ENCODE measurements at regions not wholly inside any gene's neighbourhood (a gene's known extent, or its start where the extent isn't known, plus 50 kb on each side); places are given as distances from the start of the nearest gene placed in this dataset.
A peak's percentile ranks its signal among the peaks of the same experiment; 100 is the strongest.

- no peak overlapping the region for H3K4me3 Mint-ChIP-seq
- CTCF ChIA-PET, result no interaction called here
- no peaks in the 10 kb centered on the region for H3K4me1 Mint-ChIP-seq
- Histone ChIP-seq H3K4me1 (ENCODE audit: insufficient read depth, low read length) (no peaks in the 10 kb centered on the region), H3K27me3 (ENCODE audit: insufficient read depth, low read length, poor library complexity, severe bottlenecking) (no peaks in the 10 kb centered on the region), H3K36me3 (ENCODE audit: insufficient read depth, low read length) (no peaks in the 10 kb centered on the region), H3K27ac (ENCODE audit: low read depth, low read length) (no peak overlapping the region), H3K4me3 (ENCODE audit: low read length) (no peak overlapping the region), H3K9me3 (ENCODE audit: low read length) (no peaks in the 10 kb centered on the region)
- POLR2A ChIA-PET, result no interaction called here
- no peak for DNase-seq
- no peaks in the 10 kb centered on the region for H3K27me3 Mint-ChIP-seq
- H3K27ac Mint-ChIP-seq, result no peak overlapping the region
- H3K9me3 Mint-ChIP-seq, result peaks cover 0 to 10% (median 0%) of the 10 kb centered on the region in 5 donors
- no peaks in the 10 kb centered on the region for H3K36me3 Mint-ChIP-seq
Measured at GRCh38 chr10:21030091-21030490, 133.0 kb upstream of the NEBL start.

GRCh38 chr10:21022821-21023220 lies 125.7 kb upstream of the NEBL start:
- Histone ChIP-seq H3K27ac (ENCODE audit: low read depth, low read length) (no peak overlapping the region), H3K27me3 (ENCODE audit: insufficient read depth, low read length, poor library complexity, severe bottlenecking) (no peaks in the 10 kb centered on the region), H3K9me3 (ENCODE audit: low read length) (no peaks in the 10 kb centered on the region), H3K4me3 (ENCODE audit: low read length) (no peak overlapping the region), H3K36me3 (ENCODE audit: insufficient read depth, low read length) (no peaks in the 10 kb centered on the region), H3K4me1 (ENCODE audit: insufficient read depth, low read length) (no peaks in the 10 kb centered on the region)
- Mint-ChIP-seq H3K4me1 (no peaks in the 10 kb centered on the region), H3K36me3 (no peaks in the 10 kb centered on the region), H3K27ac (no peak overlapping the region), H3K27me3 (no peaks in the 10 kb centered on the region), H3K4me3 (no peak overlapping the region), H3K9me3 (peaks cover 0 to 7% (median 2%) of the 10 kb centered on the region in 5 donors)
- ChIA-PET CTCF (no interaction called here), POLR2A (no interaction called here)
- no peak for DNase-seq

- H3K27me3 Mint-ChIP-seq, result no peaks in the 10 kb centered on the region
- H3K4me3 Mint-ChIP-seq, result no peak overlapping the region
- no peak overlapping the region for H3K27ac Mint-ChIP-seq
- H3K36me3 Mint-ChIP-seq, result no peaks in the 10 kb centered on the region
- no peaks in the 10 kb centered on the region for H3K9me3 ChIP-seq (ENCODE audit: low read length)
- H3K4me1 Mint-ChIP-seq, result no peaks in the 10 kb centered on the region
- DNase-seq, result no peak
- no peak overlapping the region for H3K4me3 ChIP-seq (ENCODE audit: low read length)
- H3K27ac ChIP-seq (ENCODE audit: low read depth, low read length), result no peak overlapping the region
- no peaks in the 10 kb centered on the region for H3K36me3 ChIP-seq (ENCODE audit: insufficient read depth, low read length)
- ChIA-PET POLR2A (no interaction called here), CTCF (no interaction called here)
- H3K9me3 Mint-ChIP-seq, result peaks cover 0 to 7% (median 2%) of the 10 kb centered on the region in 5 donors
- H3K4me1 ChIP-seq (ENCODE audit: insufficient read depth, low read length), result no peaks in the 10 kb centered on the region
- no peaks in the 10 kb centered on the region for H3K27me3 ChIP-seq (ENCODE audit: insufficient read depth, low read length, poor library complexity, severe bottlenecking)
Measured at GRCh38 chr10:21021843-21022594, 124.9 kb upstream of the NEBL start.

DNA sequence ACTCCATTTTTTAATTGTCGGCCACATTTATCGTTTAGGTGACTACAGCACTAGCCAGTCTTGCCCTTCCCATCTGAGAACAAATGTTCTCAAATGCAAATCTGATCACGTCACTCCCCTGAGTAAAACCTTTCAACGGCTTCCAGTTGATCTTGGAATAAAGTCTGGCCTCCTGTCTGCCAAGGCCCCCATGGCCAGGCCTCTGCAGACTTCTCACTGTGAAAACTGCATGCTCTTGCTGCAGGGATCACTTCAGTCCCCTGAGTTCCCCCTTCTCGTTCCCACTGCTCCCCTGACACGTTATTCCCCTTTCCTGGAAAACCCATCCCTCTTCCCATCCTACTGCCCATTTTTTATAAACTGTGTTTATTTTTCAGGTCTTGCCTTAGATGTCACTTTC lies 124.1 kb upstream of the NEBL start:
- H3K27ac Mint-ChIP-seq, result no peak overlapping the region
- peaks cover 0 to 7% (median 2%) of the 10 kb centered on the region in 5 donors for H3K9me3 Mint-ChIP-seq
- no peak overlapping the region for H3K4me3 Mint-ChIP-seq
- Histone ChIP-seq H3K4me1 (ENCODE audit: insufficient read depth, low read length) (no peaks in the 10 kb centered on the region), H3K4me3 (ENCODE audit: low read length) (no peak overlapping the region), H3K27me3 (ENCODE audit: insufficient read depth, low read length, poor library complexity, severe bottlenecking) (no peaks in the 10 kb centered on the region), H3K36me3 (ENCODE audit: insufficient read depth, low read length) (no peaks in the 10 kb centered on the region), H3K9me3 (ENCODE audit: low read length) (no peaks in the 10 kb centered on the region), H3K27ac (ENCODE audit: low read depth, low read length) (no peak overlapping the region)
- no peaks in the 10 kb centered on the region for H3K36me3 Mint-ChIP-seq
- CTCF ChIA-PET, result interaction anchor here (0.7 kb wide), 1 partner anchor 37 kb away, joined by 3 read pairs; no protein-coding TSS in a partner anchor
- H3K4me1 Mint-ChIP-seq, result no peaks in the 10 kb centered on the region
- no peaks in the 10 kb centered on the region for H3K27me3 Mint-ChIP-seq
- DNase-seq, result no peak
- POLR2A ChIA-PET, result no interaction called here

DNA sequence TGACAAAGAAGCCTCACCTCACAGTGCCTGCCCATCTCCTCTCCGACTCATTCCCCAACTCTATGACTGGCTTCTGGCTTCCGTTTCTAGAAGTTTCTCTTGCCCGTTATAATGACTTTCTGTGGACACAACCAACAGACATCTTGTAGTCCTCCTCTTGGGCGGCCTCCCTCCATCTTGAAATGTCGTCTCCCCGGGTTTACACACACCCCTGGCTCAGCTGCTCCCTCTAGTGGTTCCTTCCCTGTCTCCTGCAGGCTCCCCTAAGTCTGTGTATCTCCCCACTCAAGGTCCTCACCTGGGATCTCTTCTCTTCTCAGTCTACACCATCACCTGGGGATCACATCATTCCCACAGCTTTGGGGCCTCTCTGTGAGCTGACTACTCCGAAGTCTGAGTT lies 123.4 kb upstream of the NEBL start:
- H3K9me3 Mint-ChIP-seq, result peaks cover 0 to 7% (median 2%) of the 10 kb centered on the region in 5 donors
- H3K4me1 Mint-ChIP-seq, result no peaks in the 10 kb centered on the region
- no peaks in the 10 kb centered on the region for H3K27me3 ChIP-seq (ENCODE audit: insufficient read depth, low read length, poor library complexity, severe bottlenecking)
- H3K27ac Mint-ChIP-seq, result no peak overlapping the region
- H3K36me3 Mint-ChIP-seq, result no peaks in the 10 kb centered on the region
- H3K4me3 ChIP-seq (ENCODE audit: low read length), result no peak overlapping the region
- CTCF ChIA-PET, result interaction anchor here (0.7 kb wide), 1 partner anchor 38 kb away, joined by 3 read pairs; no protein-coding TSS in a partner anchor
- H3K4me1 ChIP-seq (ENCODE audit: insufficient read depth, low read length), result no peaks in the 10 kb centered on the region
- no peaks in the 10 kb centered on the region for H3K27me3 Mint-ChIP-seq
- no peaks in the 10 kb centered on the region for H3K9me3 ChIP-seq (ENCODE audit: low read length)
- no peak overlapping the region for H3K27ac ChIP-seq (ENCODE audit: low read depth, low read length)
- H3K36me3 ChIP-seq (ENCODE audit: insufficient read depth, low read length), result no peaks in the 10 kb centered on the region
- POLR2A ChIA-PET, result no interaction called here
- no peak for DNase-seq
- no peak overlapping the region for H3K4me3 Mint-ChIP-seq

DNA sequence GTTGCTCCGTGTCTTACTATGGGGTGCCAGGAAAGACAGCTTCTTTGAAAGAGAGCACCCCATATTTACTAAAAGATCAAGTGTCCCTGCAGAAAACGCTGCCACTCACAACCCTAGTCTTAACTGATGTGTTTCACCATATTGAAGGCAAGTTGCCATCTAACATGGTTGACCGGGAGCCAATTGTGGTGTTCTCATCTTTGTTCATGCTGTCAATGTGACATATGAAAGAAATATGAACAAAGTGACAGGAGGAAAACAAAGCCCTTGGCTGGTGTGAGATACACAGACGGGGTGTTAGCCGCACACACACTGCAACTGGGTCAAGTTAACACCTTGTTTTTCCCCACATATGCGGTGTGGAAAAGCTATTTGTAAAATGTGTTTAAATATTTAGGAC lies 122.3 kb upstream of the NEBL start:
- peak overlapping the region in 1 of 8 donors; percentile 29 for H3K27ac Mint-ChIP-seq
- POLR2A ChIA-PET, result no interaction called here

GRCh38 chr10:21015851-21016250 lies 118.7 kb upstream of the NEBL start:
- peak in 1 of 5 donors; percentile 4 for DNase-seq
- Mint-ChIP-seq H3K9me3 (peaks cover 0 to 4% (median 2%) of the 10 kb centered on the region in 5 donors), H3K4me3 (no peak overlapping the region), H3K27me3 (peaks cover 0 to 1% of the 10 kb centered on the region in 2 donors), H3K4me1 (no peaks in the 10 kb centered on the region), H3K36me3 (no peaks in the 10 kb centered on the region), H3K27ac (no peak overlapping the region)
- Histone ChIP-seq H3K4me3 (ENCODE audit: low read length) (no peak overlapping the region), H3K27me3 (ENCODE audit: insufficient read depth, low read length, poor library complexity, severe bottlenecking) (no peaks in the 10 kb centered on the region), H3K27ac (ENCODE audit: low read depth, low read length) (no peak overlapping the region), H3K9me3 (ENCODE audit: low read length) (no peaks in the 10 kb centered on the region), H3K4me1 (ENCODE audit: insufficient read depth, low read length) (no peaks in the 10 kb centered on the region), H3K36me3 (ENCODE audit: insufficient read depth, low read length) (no peaks in the 10 kb centered on the region)
- ChIA-PET POLR2A (no interaction called here), CTCF (no interaction called here)

More for the DNA sequence above, 122.3 kb upstream of the NEBL start:
- H3K9me3 ChIP-seq (ENCODE audit: low read length), result no peaks in the 10 kb centered on the region
- Mint-ChIP-seq H3K36me3 (no peaks in the 10 kb centered on the region), H3K27me3 (no peaks in the 10 kb centered on the region), H3K4me3 (no peak overlapping the region), H3K9me3 (peaks cover 0 to 7% (median 2%) of the 10 kb centered on the region in 5 donors), H3K4me1 (no peaks in the 10 kb centered on the region)
- DNase-seq, result no peak
- no peaks in the 10 kb centered on the region for H3K4me1 ChIP-seq (ENCODE audit: insufficient read depth, low read length)
- no peaks in the 10 kb centered on the region for H3K27me3 ChIP-seq (ENCODE audit: insufficient read depth, low read length, poor library complexity, severe bottlenecking)
- no peak overlapping the region for H3K27ac ChIP-seq (ENCODE audit: low read depth, low read length)
- no peaks in the 10 kb centered on the region for H3K36me3 ChIP-seq (ENCODE audit: insufficient read depth, low read length)
- no peak overlapping the region for H3K4me3 ChIP-seq (ENCODE audit: low read length)
- CTCF ChIA-PET, result no interaction called here

DNA sequence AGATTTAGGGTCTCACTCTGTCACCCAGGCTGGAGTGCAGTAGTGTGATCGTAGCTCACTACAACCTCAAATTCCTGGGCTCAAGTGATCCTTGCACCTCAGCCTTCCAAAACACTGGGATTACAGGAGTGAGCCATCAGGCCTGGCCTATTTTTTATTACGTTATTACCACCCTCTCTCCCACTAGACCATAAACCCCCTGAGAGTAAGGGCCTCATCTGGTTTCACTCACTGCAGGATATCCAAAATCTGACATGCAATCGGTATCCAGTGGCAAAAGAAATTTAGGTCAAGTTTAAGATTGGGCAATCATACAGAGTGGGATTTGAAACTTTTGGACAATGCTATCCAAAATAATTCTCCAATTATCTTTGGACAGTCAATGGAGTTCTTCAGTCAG lies 117.0 kb upstream of the NEBL start:
- CTCF ChIA-PET, result no interaction called here
- Mint-ChIP-seq H3K27ac (no peak overlapping the region), H3K4me1 (no peaks in the 10 kb centered on the region), H3K36me3 (no peaks in the 10 kb centered on the region), H3K9me3 (peaks cover 0 to 3% (median 2%) of the 10 kb centered on the region in 5 donors), H3K4me3 (no peak overlapping the region), H3K27me3 (peaks cover 0 to 1% of the 10 kb centered on the region in 2 donors)
- Histone ChIP-seq H3K27ac (ENCODE audit: low read depth, low read length) (no peak overlapping the region), H3K27me3 (ENCODE audit: insufficient read depth, low read length, poor library complexity, severe bottlenecking) (no peaks in the 10 kb centered on the region), H3K4me1 (ENCODE audit: insufficient read depth, low read length) (no peaks in the 10 kb centered on the region), H3K4me3 (ENCODE audit: low read length) (no peak overlapping the region), H3K9me3 (ENCODE audit: low read length) (no peaks in the 10 kb centered on the region), H3K36me3 (ENCODE audit: insufficient read depth, low read length) (no peaks in the 10 kb centered on the region)
- no peak for DNase-seq
- POLR2A ChIA-PET, result no interaction called here

Data from CD8-positive, alpha-beta memory T cell (primary cell).